Stimulated activated memory B cell treated with anti-CD40 and anti-IgM and Interleukin-4, amounts not matched to agents 10 μg/mL and 1 μg/mL and 100 μg/mL, for 72 hours (primary cell): ENCODE measurements at regions not wholly inside any gene's neighbourhood (a gene's known extent, or its start where the extent isn't known, plus 50 kb on each side); places are given as distances from the start of the nearest gene placed in this dataset.
"Not testable (repeated sequence)": the region's sequence is repeated elsewhere in the genome, so short reads cannot be mapped to it uniquely, and the experiment has no call there.

Experiments used
- ATAC-seq: fragments of 150-1000 bp; cut with Tn5 transposase; 2 replicates; pipeline ENCODE4 v1.10.0; 2021
- H3K27ac Mint-ChIP-seq: one replicate; pipeline ENCODE4 v1.8.0; 2022; ENCODE audit warnings: mild to moderate bottlenecking, mixed read lengths
- H3K27me3 Mint-ChIP-seq: one replicate; pipeline ENCODE4 v1.8.0; 2022; ENCODE audit warnings: mixed read lengths
- H3K36me3 Mint-ChIP-seq: one replicate; pipeline ENCODE4 v1.8.0; 2022; ENCODE audit warnings: mixed read lengths
- H3K4me1 Mint-ChIP-seq: one replicate; pipeline ENCODE4 v1.8.0; 2022; ENCODE audit warnings: mixed read lengths
- H3K4me3 Mint-ChIP-seq: one replicate; pipeline ENCODE4 v1.8.0; 2022; ENCODE audit warnings: mild to moderate bottlenecking, moderate library complexity, mixed read lengths
- H3K9me3 Mint-ChIP-seq: one replicate; pipeline ENCODE4 v1.8.0; 2022; ENCODE audit warnings: mixed read lengths

GRCh38 chr5:104513640-104514072, 951.1 kb upstream of the NUDT12 start:
- no peak overlapping the region for H3K4me3 Mint-ChIP-seq
- ATAC-seq = no peak
- H3K4me1 Mint-ChIP-seq = no peaks in the 10 kb centered on the region
- no peak overlapping the region for H3K27ac Mint-ChIP-seq
- no peaks in the 10 kb centered on the region for H3K27me3 Mint-ChIP-seq
- no peaks in the 10 kb centered on the region for H3K36me3 Mint-ChIP-seq
- H3K9me3 Mint-ChIP-seq = peaks cover 1% of the 10 kb centered on the region

- no peaks in the 10 kb centered on the region for H3K27me3 Mint-ChIP-seq
- no peaks in the 10 kb centered on the region for H3K36me3 Mint-ChIP-seq
- H3K4me3 Mint-ChIP-seq = no peak overlapping the region
- H3K4me1 Mint-ChIP-seq = no peaks in the 10 kb centered on the region
- H3K27ac Mint-ChIP-seq = no peak overlapping the region
- ATAC-seq = no peak
- peaks cover 5% of the 10 kb centered on the region for H3K9me3 Mint-ChIP-seq
Observed at GRCh38 chr5:104513121-104513602, 950.6 kb upstream of the NUDT12 start.

- Mint-ChIP-seq H3K9me3 (peaks cover 5% of the 10 kb centered on the region), H3K4me1 (no peaks in the 10 kb centered on the region), H3K27me3 (no peaks in the 10 kb centered on the region), H3K4me3 (no peak overlapping the region), H3K27ac (no peak overlapping the region), H3K36me3 (no peaks in the 10 kb centered on the region)
- ATAC-seq = no peak
Observed at GRCh38 chr5:104512063-104512825, 949.7 kb upstream of the NUDT12 start.

- ATAC-seq = no peak
- H3K4me3 Mint-ChIP-seq = no peak overlapping the region
- no peak overlapping the region for H3K27ac Mint-ChIP-seq
- H3K36me3 Mint-ChIP-seq = no peaks in the 10 kb centered on the region
- no peaks in the 10 kb centered on the region for H3K4me1 Mint-ChIP-seq
- H3K27me3 Mint-ChIP-seq = no peaks in the 10 kb centered on the region
- peaks cover 13% of the 10 kb centered on the region for H3K9me3 Mint-ChIP-seq
Observed at GRCh38 chr5:104498281-104498680, 935.7 kb upstream of the NUDT12 start.

- Mint-ChIP-seq H3K4me3 (no peak overlapping the region), H3K4me1 (no peaks in the 10 kb centered on the region), H3K27me3 (no peaks in the 10 kb centered on the region), H3K36me3 (no peaks in the 10 kb centered on the region), H3K9me3 (peaks cover 7% of the 10 kb centered on the region), H3K27ac (no peak overlapping the region)
- no peak for ATAC-seq
Observed at GRCh38 chr5:104494083-104494482, 931.5 kb upstream of the NUDT12 start.

GRCh38 chr5:104472811-104473210, 910.2 kb upstream of the NUDT12 start:
- Mint-ChIP-seq H3K4me1 (no peaks in the 10 kb centered on the region), H3K36me3 (no peaks in the 10 kb centered on the region), H3K27me3 (no peaks in the 10 kb centered on the region), H3K9me3 (peaks cover 10% of the 10 kb centered on the region), H3K27ac (no peak overlapping the region), H3K4me3 (no peak overlapping the region)
- no peak for ATAC-seq

GRCh38 chr5:104456122-104456521, 893.5 kb upstream of the NUDT12 start:
- no peak overlapping the region for H3K27ac Mint-ChIP-seq
- ATAC-seq = no peak
- no peaks in the 10 kb centered on the region for H3K36me3 Mint-ChIP-seq
- peaks cover 13% of the 10 kb centered on the region for H3K9me3 Mint-ChIP-seq
- no peak overlapping the region for H3K4me3 Mint-ChIP-seq
- H3K4me1 Mint-ChIP-seq = no peaks in the 10 kb centered on the region
- no peaks in the 10 kb centered on the region for H3K27me3 Mint-ChIP-seq

GRCh38 chr5:104452550-104452949, 890.0 kb upstream of the NUDT12 start:
- H3K4me3 Mint-ChIP-seq = no peak overlapping the region
- ATAC-seq = no peak
- H3K9me3 Mint-ChIP-seq = peaks cover 14% of the 10 kb centered on the region
- no peaks in the 10 kb centered on the region for H3K27me3 Mint-ChIP-seq
- H3K27ac Mint-ChIP-seq = no peak overlapping the region
- no peaks in the 10 kb centered on the region for H3K4me1 Mint-ChIP-seq
- no peaks in the 10 kb centered on the region for H3K36me3 Mint-ChIP-seq

- not testable (repeated sequence) for H3K4me1 Mint-ChIP-seq, H3K27me3 Mint-ChIP-seq, H3K36me3 Mint-ChIP-seq, ATAC-seq, H3K27ac Mint-ChIP-seq, H3K4me3 Mint-ChIP-seq
- peaks cover 12% of the 10 kb centered on the region for H3K9me3 Mint-ChIP-seq
Observed at GRCh38 chr5:104451911-104452310, 889.3 kb upstream of the NUDT12 start.

- no peaks in the 10 kb centered on the region for H3K36me3 Mint-ChIP-seq
- H3K9me3 Mint-ChIP-seq = peaks cover 18% of the 10 kb centered on the region
- no peaks in the 10 kb centered on the region for H3K27me3 Mint-ChIP-seq
- H3K4me1 Mint-ChIP-seq = no peaks in the 10 kb centered on the region
- no peak overlapping the region for H3K4me3 Mint-ChIP-seq
- no peak for ATAC-seq
- H3K27ac Mint-ChIP-seq = no peak overlapping the region
Observed at GRCh38 chr5:104444656-104445055, 882.1 kb upstream of the NUDT12 start.

GRCh38 chr5:104443706-104444105, 881.1 kb upstream of the NUDT12 start:
- no peaks in the 10 kb centered on the region for H3K4me1 Mint-ChIP-seq
- H3K27ac Mint-ChIP-seq = no peak overlapping the region
- no peaks in the 10 kb centered on the region for H3K27me3 Mint-ChIP-seq
- H3K9me3 Mint-ChIP-seq = peaks cover 11% of the 10 kb centered on the region
- ATAC-seq = no peak
- no peak overlapping the region for H3K4me3 Mint-ChIP-seq
- H3K36me3 Mint-ChIP-seq = no peaks in the 10 kb centered on the region

- ATAC-seq = no peak
- Mint-ChIP-seq H3K27ac (no peak overlapping the region), H3K9me3 (no peaks in the 10 kb centered on the region), H3K4me3 (no peak overlapping the region), H3K4me1 (no peaks in the 10 kb centered on the region), H3K27me3 (no peaks in the 10 kb centered on the region), H3K36me3 (no peaks in the 10 kb centered on the region)
Observed at GRCh38 chr5:104431981-104432380, 869.4 kb upstream of the NUDT12 start.

- Mint-ChIP-seq H3K36me3 (no peaks in the 10 kb centered on the region), H3K9me3 (no peaks in the 10 kb centered on the region), H3K27me3 (no peaks in the 10 kb centered on the region), H3K27ac (no peak overlapping the region), H3K4me1 (no peaks in the 10 kb centered on the region), H3K4me3 (no peak overlapping the region)
- no peak for ATAC-seq
Observed at GRCh38 chr5:104431002-104431620, 868.5 kb upstream of the NUDT12 start.

- Mint-ChIP-seq H3K27ac (no peak overlapping the region), H3K36me3 (no peaks in the 10 kb centered on the region), H3K27me3 (no peaks in the 10 kb centered on the region), H3K4me3 (no peak overlapping the region), H3K9me3 (no peaks in the 10 kb centered on the region), H3K4me1 (no peaks in the 10 kb centered on the region)
- no peak for ATAC-seq
Observed at GRCh38 chr5:104429911-104430310, 867.3 kb upstream of the NUDT12 start.

- Mint-ChIP-seq H3K4me3 (no peak overlapping the region), H3K9me3 (no peaks in the 10 kb centered on the region), H3K36me3 (no peaks in the 10 kb centered on the region), H3K27me3 (no peaks in the 10 kb centered on the region), H3K4me1 (no peaks in the 10 kb centered on the region), H3K27ac (no peak overlapping the region)
- no peak for ATAC-seq
Observed at GRCh38 chr5:104421431-104421830, 858.8 kb upstream of the NUDT12 start.

GRCh38 chr5:104418056-104418455, 855.5 kb upstream of the NUDT12 start:
- H3K27me3 Mint-ChIP-seq = no peaks in the 10 kb centered on the region
- no peaks in the 10 kb centered on the region for H3K4me1 Mint-ChIP-seq
- ATAC-seq = no peak
- no peak overlapping the region for H3K27ac Mint-ChIP-seq
- H3K4me3 Mint-ChIP-seq = no peak overlapping the region
- H3K36me3 Mint-ChIP-seq = no peaks in the 10 kb centered on the region
- no peaks in the 10 kb centered on the region for H3K9me3 Mint-ChIP-seq
